AG04449 (cell line): ENCODE measurements at regions not wholly inside any gene's neighbourhood (a gene's known extent, or its start where the extent isn't known, plus 50 kb on each side); places are given as distances from the start of the nearest gene placed in this dataset.

Experiments used
- CTCF ChIA-PET: fragments of 350-600 bp; formaldehyde crosslinking; extraction: SDS; loops from one replicate; lab custom pipeline; 2021; ENCODE audit warnings: antibody characterized with exemption; lab: Yijun Ruan, JAX
- POLR2A ChIA-PET: fragments of 400-600, 350-600 bp; formaldehyde crosslinking; extraction: SDS; loops from one replicate; lab custom pipeline; 2020; ENCODE audit warnings: antibody characterized with exemption, inconsistent platforms; lab: Yijun Ruan, JAX
- DNase-seq: peaks from one replicate; pipeline ENCODE4 v3.0.0-alpha.2; 2010; ENCODE audit warnings: low read depth, low spot score
- H3K4me3 ChIP-seq: 2 replicates; pipeline ENCODE4 v1.5.1; 2011; ENCODE audit warnings: low read depth, mild to moderate bottlenecking, control low read depth, low read length
- CTCF ChIP-seq: IDR thresholded peaks from one replicate; pipeline ENCODE4 v1.5.1; 2011; ENCODE audit warnings: mild to moderate bottlenecking, moderate library complexity, low read length, control low read depth, inconsistent platforms; ENCODE audit not compliant: insufficient read depth; ENCODE audit errors: missing control alignments

GRCh38 chr11:111082664-111083063, 162.9 kb upstream of the POU2AF2 start:
- TF ChIP-seq CTCF, result no peak
- ChIA-PET POLR2A (no interaction called here), CTCF (interaction anchor here (0.5 kb wide), 1 partner anchor 120 kb away, joined by 3 read pairs; no protein-coding TSS in a partner anchor)
- H3K4me3 ChIP-seq, result no peak overlapping the region
- no peak for DNase-seq

GRCh38 chr11:111081021-111081511, 164.5 kb upstream of the POU2AF2 start:
- no peak for DNase-seq
- TF ChIP-seq CTCF, result no peak
- POLR2A ChIA-PET, result no interaction called here
- CTCF ChIA-PET, result no interaction called here
- no peak overlapping the region for H3K4me3 ChIP-seq

- DNase-seq, result no peak
- ChIA-PET CTCF (no interaction called here), POLR2A (no interaction called here)
- TF ChIP-seq CTCF, result no peak
- no peak overlapping the region for H3K4me3 ChIP-seq
Measured at GRCh38 chr11:111077530-111078322, 167.8 kb upstream of the POU2AF2 start.

GRCh38 chr11:111069066-111069465, 176.5 kb upstream of the POU2AF2 start:
- no peak for DNase-seq
- ChIA-PET CTCF (no interaction called here), POLR2A (no interaction called here)
- TF ChIP-seq CTCF, result peak; percentile 6
- H3K4me3 ChIP-seq, result no peak overlapping the region

- TF ChIP-seq CTCF, result no peak
- no peak overlapping the region for H3K4me3 ChIP-seq
- ChIA-PET CTCF (no interaction called here), POLR2A (no interaction called here)
- DNase-seq, result no peak
Measured at GRCh38 chr11:111067994-111068393, 177.5 kb upstream of the POU2AF2 start.

GRCh38 chr11:111066846-111067245, 178.7 kb upstream of the POU2AF2 start:
- POLR2A ChIA-PET, result no interaction called here
- CTCF ChIA-PET, result no interaction called here
- no peak overlapping the region for H3K4me3 ChIP-seq
- no peak for TF ChIP-seq CTCF
- DNase-seq, result no peak
